Prostate gland (tissue), 2 donors: ENCODE measurements at regions not wholly inside any gene's neighbourhood (a gene's known extent, or its start where the extent isn't known, plus 50 kb on each side); places are given as distances from the start of the nearest gene placed in this dataset.

ENCODE experiments used
- POLR2A ChIP-seq: fragments of 450-650 bp; IDR thresholded peaks from one replicate; pipeline ENCODE4 v1.6.1; 2016; ENCODE audit warnings: antibody characterized with exemption, mild to moderate bottlenecking
- TF ChIP-seq, protein P1 (sequence below), 4 experiments: fragments of 200-600 bp in 2 of 4; fragments of 450-650 bp in 2 of 4; sonication (generic) in 2 of 4; IDR thresholded peaks; 1 replicate in 3 of 4; 2 replicates in 1 of 4; pipeline ENCODE4 v1.5.1; 2016 to 2019; ENCODE audit warnings: antibody characterized with exemption in 4 of 4, mild to moderate bottlenecking in 2 of 4, moderate library complexity in 2 of 4

DNA sequence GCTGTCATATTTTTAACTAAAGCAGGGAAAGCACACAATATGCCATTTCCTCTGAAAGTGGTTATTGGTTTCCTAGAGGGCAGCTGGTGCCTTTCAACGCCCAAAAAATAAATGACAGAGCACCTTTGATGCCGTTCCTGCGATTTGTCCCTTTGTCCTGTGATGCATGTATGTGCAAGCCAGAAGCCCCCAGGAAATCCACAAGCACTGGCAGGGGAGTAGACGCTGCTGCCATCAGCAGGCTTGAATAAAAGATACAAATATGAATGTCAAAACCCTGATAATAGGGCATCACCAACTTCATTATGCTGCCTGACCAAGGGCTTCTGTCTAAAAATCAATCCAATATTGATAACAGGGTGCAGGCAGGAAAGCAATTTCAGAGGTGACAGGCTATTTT is 246.1 kb downstream of the FBXO15 start:
- TF ChIP-seq, protein P1, sequence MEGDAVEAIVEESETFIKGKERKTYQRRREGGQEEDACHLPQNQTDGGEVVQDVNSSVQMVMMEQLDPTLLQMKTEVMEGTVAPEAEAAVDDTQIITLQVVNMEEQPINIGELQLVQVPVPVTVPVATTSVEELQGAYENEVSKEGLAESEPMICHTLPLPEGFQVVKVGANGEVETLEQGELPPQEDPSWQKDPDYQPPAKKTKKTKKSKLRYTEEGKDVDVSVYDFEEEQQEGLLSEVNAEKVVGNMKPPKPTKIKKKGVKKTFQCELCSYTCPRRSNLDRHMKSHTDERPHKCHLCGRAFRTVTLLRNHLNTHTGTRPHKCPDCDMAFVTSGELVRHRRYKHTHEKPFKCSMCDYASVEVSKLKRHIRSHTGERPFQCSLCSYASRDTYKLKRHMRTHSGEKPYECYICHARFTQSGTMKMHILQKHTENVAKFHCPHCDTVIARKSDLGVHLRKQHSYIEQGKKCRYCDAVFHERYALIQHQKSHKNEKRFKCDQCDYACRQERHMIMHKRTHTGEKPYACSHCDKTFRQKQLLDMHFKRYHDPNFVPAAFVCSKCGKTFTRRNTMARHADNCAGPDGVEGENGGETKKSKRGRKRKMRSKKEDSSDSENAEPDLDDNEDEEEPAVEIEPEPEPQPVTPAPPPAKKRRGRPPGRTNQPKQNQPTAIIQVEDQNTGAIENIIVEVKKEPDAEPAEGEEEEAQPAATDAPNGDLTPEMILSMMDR (IDR thresholded peaks at IDR 0.05) = no peak
- TF ChIP-seq POLR2A = no peak
